SK-N-SH (cell line): ENCODE measurements at regions not wholly inside any gene's neighbourhood (a gene's known extent, or its start where the extent isn't known, plus 50 kb on each side); places are given as distances from the start of the nearest gene placed in this dataset.

Experiments
- CTCF ChIA-PET: fragments of 300-600, 350-600 bp; formaldehyde crosslinking; extraction: SDS; loops from one replicate; lab custom pipeline; 2021; lab: Yijun Ruan, JAX
- POLR2A ChIA-PET: fragments of 350-600 bp; sonication (Branson Sonifier 250); formaldehyde crosslinking; extraction: SDS; loops from one replicate; lab custom pipeline; 2020; ENCODE audit warnings: antibody characterized with exemption, inconsistent platforms; lab: Yijun Ruan, JAX
- DNase-seq: peaks from one replicate; pipeline ENCODE4 v3.0.0; 2012
- H2AFZ ChIP-seq: fragments of 200-600 bp; sonication (generic); 2 replicates; pipeline ENCODE4 v1.8.1; 2016; ENCODE audit warnings: antibody characterized with exemption, mild to moderate bottlenecking, low read depth
- H3F3A ChIP-seq: fragments of 200-600 bp; sonication (generic); replicated peaks from 2 replicates; pipeline ENCODE3; 2016; ENCODE audit warnings: antibody characterized with exemption, mild to moderate bottlenecking; ENCODE audit not compliant: insufficient read depth
- H3K27ac ChIP-seq, 2 experiments: fragments of 200-500 bp in 1 of 2; fragments of 200-600 bp in 1 of 2; sonication (Bioruptor generic) in 1 of 2; sonication (generic), shearing (Covaris generic) in 1 of 2; 2 replicates each; pipeline versions ENCODE4 v1.5.1 to v1.6.1; 2014 to 2016; ENCODE audit warnings: low read depth in 2 of 2, inconsistent platforms in 1 of 2, low read length in 1 of 2, mild to moderate bottlenecking in 1 of 2, mixed read lengths in 1 of 2
- H3K27me3 ChIP-seq: fragments of 200-600 bp; sonication (generic), shearing (Covaris generic); 2 replicates; pipeline ENCODE4 v1.6.1; 2016; ENCODE audit warnings: mixed run types; ENCODE audit not compliant: insufficient read depth
- H3K36me3 ChIP-seq, 2 experiments: fragments of 200-500 bp in 1 of 2; fragments of 200-600 bp in 1 of 2; sonication (Bioruptor generic) in 1 of 2; sonication (generic) in 1 of 2; replicated peaks in 1 of 2; 2 replicates each; pipeline versions ENCODE3 to v1.5.1; 2014 to 2016; ENCODE audit warnings: low read length in 1 of 2, mild to moderate bottlenecking in 1 of 2; ENCODE audit not compliant: insufficient read depth in 2 of 2, control insufficient read depth in 1 of 2
- H3K4me1 ChIP-seq, 2 experiments: fragments of 200-500 bp in 1 of 2; fragments of 200-600 bp in 1 of 2; sonication (Bioruptor generic) in 1 of 2; sonication (generic), shearing (Covaris generic) in 1 of 2; 2 replicates each; pipeline versions ENCODE4 v1.5.1 to v1.6.1; 2014 to 2016; ENCODE audit warnings: low read depth in 1 of 2, low read length in 1 of 2, mixed run types in 1 of 2; ENCODE audit not compliant: insufficient read depth in 2 of 2, control insufficient read depth in 1 of 2
- H3K4me2 ChIP-seq: fragments of 200-600 bp; sonication (generic), shearing (Covaris generic); 2 replicates; pipeline ENCODE4 v1.6.1; 2017; ENCODE audit warnings: mixed run types
- H3K4me3 ChIP-seq, 2 experiments: fragments of 200-500 bp in 1 of 2; fragments of 200-600 bp in 1 of 2; sonication (Bioruptor generic) in 1 of 2; sonication (generic), shearing (Covaris generic) in 1 of 2; 2 replicates each; pipeline versions ENCODE4 v1.5.1 to v1.8.1; 2014 to 2016; ENCODE audit warnings: low read depth in 2 of 2, inconsistent platforms in 1 of 2, low read length in 1 of 2, mild to moderate bottlenecking in 1 of 2, mixed read lengths in 1 of 2, moderate library complexity in 1 of 2
- H3K79me2 ChIP-seq: fragments of 200-600 bp; sonication (generic); 2 replicates; pipeline ENCODE4 v1.8.1; 2017; ENCODE audit warnings: mild to moderate bottlenecking; ENCODE audit not compliant: insufficient read depth
- H3K9ac ChIP-seq: fragments of 200-600 bp; sonication (generic); 2 replicates; pipeline ENCODE4 v1.6.1; 2017; ENCODE audit warnings: mixed run types
- H3K9me2 ChIP-seq: fragments of 200-600 bp; sonication (generic); 2 replicates; pipeline ENCODE4 v1.6.1; 2017; ENCODE audit warnings: mixed run types
- H3K9me3 ChIP-seq: fragments of 200-600 bp; sonication (generic); 2 replicates; pipeline ENCODE4 v1.6.1; 2017; ENCODE audit warnings: mixed run types, mild to moderate bottlenecking, moderate library complexity
- H4K20me1 ChIP-seq: fragments of 200-600 bp; sonication (generic); 2 replicates; pipeline ENCODE4 v1.6.1; 2017; ENCODE audit warnings: mild to moderate bottlenecking, mixed run types; ENCODE audit not compliant: insufficient read depth
- EZH2phosphoT487 ChIP-seq: fragments of 200-600 bp; sonication (generic); IDR thresholded peaks from 2 replicates; pipeline ENCODE4 v1.6.1; 2017; ENCODE audit warnings: low read depth, mixed run types, mild to moderate bottlenecking, antibody characterized with exemption, moderate library complexity, borderline replicate concordance
- FOSL2 ChIP-seq: IDR thresholded peaks from 2 replicates; pipeline ENCODE4 v1.4.0; 2012; ENCODE audit warnings: low read depth, mild to moderate bottlenecking, moderate library complexity, borderline replicate concordance
- FOXM1 ChIP-seq: IDR thresholded peaks from 2 replicates; pipeline ENCODE4 v1.4.0; 2012; ENCODE audit warnings: low read depth, mild to moderate bottlenecking
- GABPA ChIP-seq: IDR thresholded peaks from 2 replicates; pipeline ENCODE4 v1.4.0; 2012; ENCODE audit warnings: low read depth, mild to moderate bottlenecking
- NRF1 ChIP-seq: IDR thresholded peaks from 2 replicates; pipeline ENCODE4 v1.6.1; 2012; ENCODE audit warnings: low read depth, mild to moderate bottlenecking, low read length
- RFX5 ChIP-seq: IDR thresholded peaks from 2 replicates; pipeline ENCODE4 v1.6.1; 2012; ENCODE audit warnings: mild to moderate bottlenecking, improper control_type of control experiment, low read length
- RXRA ChIP-seq: IDR thresholded peaks from 2 replicates; pipeline ENCODE4 v1.4.0; 2012; ENCODE audit warnings: low read depth, mild to moderate bottlenecking, borderline replicate concordance
- SIN3A ChIP-seq: IDR thresholded peaks from 2 replicates; pipeline ENCODE4 v1.6.1; 2012; ENCODE audit warnings: low read depth, mild to moderate bottlenecking, low read length, moderate library complexity, borderline replicate concordance
- TAF1 ChIP-seq: IDR thresholded peaks from 2 replicates; pipeline ENCODE4 v1.6.1; 2012; ENCODE audit warnings: low read depth, mild to moderate bottlenecking, low read length, moderate library complexity, borderline replicate concordance
- TCF12 ChIP-seq: IDR thresholded peaks from 2 replicates; pipeline ENCODE4 v1.4.0; 2012
- WGBS: methylation state at CpG from one replicate; pipeline ENCODE4 v1.1.6; 2017; ENCODE audit warnings: low lambda C conversion rate; 5-methylcytosine and 5-hydroxymethylcytosine counted together
- TF ChIP-seq, protein P1 (sequence below): IDR thresholded peaks from 2 replicates; pipeline ENCODE4 v1.6.1; 2012; ENCODE audit warnings: mild to moderate bottlenecking, low read depth, low read length, moderate library complexity
- TF ChIP-seq, protein P2 (sequence below): IDR thresholded peaks from 2 replicates; pipeline ENCODE4 v1.4.0; 2012; ENCODE audit warnings: low read depth
- TF ChIP-seq, protein P3 (sequence below): fragments of 200-600 bp; sonication (generic); IDR thresholded peaks from 2 replicates; pipeline ENCODE4 v1.6.1; 2017; ENCODE audit warnings: antibody characterized with exemption, mild to moderate bottlenecking, moderate library complexity
- TF ChIP-seq, protein P4 (sequence below): fragments of 150-350 bp; IDR thresholded peaks from 2 replicates; pipeline ENCODE4 v1.6.1; 2017; ENCODE audit warnings: antibody characterized with exemption, low read length, low read depth, borderline replicate concordance
- TF ChIP-seq, protein P5 (sequence below): fragments of 150-350 bp; IDR thresholded peaks from 2 replicates; pipeline ENCODE4 v1.6.1; 2016; ENCODE audit warnings: mild to moderate bottlenecking, low read depth, low read length
- TF ChIP-seq, protein P6 (sequence below): IDR thresholded peaks from 2 replicates; pipeline ENCODE4; 2012

DNA sequence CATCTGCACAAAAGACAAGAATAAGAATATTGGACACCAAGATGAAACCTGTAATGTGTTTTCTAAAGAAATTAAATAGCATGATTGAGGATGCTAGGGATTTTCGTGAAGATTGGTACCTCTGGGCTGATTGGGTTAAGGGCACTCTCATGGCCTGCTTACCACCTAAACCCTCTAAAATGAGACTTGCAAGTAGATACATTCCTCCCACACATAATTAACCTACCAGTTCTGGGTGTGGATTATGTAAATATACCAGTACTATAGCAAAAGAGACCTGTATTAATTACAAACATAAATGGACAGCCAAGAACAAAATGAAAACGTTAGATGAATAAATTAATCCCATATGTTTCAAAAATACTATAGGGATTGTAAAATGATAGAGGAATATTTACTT lies 1069.6 kb upstream of the B3GALT2 start:
- Histone ChIP-seq H3K9me3 (no peaks in the 10 kb centered on the region), H3K27ac (no peak overlapping the region)

More for the DNA sequence above, 1069.6 kb upstream of the B3GALT2 start:
- Histone ChIP-seq H3K9ac (no peak overlapping the region), H3F3A (no peaks in the 10 kb centered on the region), H3K9me2 (no peaks in the 10 kb centered on the region), H3K4me3 (no peak overlapping the region), H3K36me3 (no peaks in the 10 kb centered on the region), H4K20me1 (no peaks in the 10 kb centered on the region), H3K4me1 (no peaks in the 10 kb centered on the region; a peak in 1 of 4 replicates), H3K27me3 (no peaks in the 10 kb centered on the region), H2AFZ (no peak overlapping the region), H3K79me2 (no peaks in the 10 kb centered on the region), H3K4me2 (no peak overlapping the region)
- DNase-seq: no peak
- POLR2A ChIA-PET: no interaction called here
- CTCF ChIA-PET: no interaction called here
- 10% methylated on average over 2 of the region's 2 CpGs for WGBS
- TF ChIP-seq RXRA: no peak
- TF ChIP-seq, protein P1, sequence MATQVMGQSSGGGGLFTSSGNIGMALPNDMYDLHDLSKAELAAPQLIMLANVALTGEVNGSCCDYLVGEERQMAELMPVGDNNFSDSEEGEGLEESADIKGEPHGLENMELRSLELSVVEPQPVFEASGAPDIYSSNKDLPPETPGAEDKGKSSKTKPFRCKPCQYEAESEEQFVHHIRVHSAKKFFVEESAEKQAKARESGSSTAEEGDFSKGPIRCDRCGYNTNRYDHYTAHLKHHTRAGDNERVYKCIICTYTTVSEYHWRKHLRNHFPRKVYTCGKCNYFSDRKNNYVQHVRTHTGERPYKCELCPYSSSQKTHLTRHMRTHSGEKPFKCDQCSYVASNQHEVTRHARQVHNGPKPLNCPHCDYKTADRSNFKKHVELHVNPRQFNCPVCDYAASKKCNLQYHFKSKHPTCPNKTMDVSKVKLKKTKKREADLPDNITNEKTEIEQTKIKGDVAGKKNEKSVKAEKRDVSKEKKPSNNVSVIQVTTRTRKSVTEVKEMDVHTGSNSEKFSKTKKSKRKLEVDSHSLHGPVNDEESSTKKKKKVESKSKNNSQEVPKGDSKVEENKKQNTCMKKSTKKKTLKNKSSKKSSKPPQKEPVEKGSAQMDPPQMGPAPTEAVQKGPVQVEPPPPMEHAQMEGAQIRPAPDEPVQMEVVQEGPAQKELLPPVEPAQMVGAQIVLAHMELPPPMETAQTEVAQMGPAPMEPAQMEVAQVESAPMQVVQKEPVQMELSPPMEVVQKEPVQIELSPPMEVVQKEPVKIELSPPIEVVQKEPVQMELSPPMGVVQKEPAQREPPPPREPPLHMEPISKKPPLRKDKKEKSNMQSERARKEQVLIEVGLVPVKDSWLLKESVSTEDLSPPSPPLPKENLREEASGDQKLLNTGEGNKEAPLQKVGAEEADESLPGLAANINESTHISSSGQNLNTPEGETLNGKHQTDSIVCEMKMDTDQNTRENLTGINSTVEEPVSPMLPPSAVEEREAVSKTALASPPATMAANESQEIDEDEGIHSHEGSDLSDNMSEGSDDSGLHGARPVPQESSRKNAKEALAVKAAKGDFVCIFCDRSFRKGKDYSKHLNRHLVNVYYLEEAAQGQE: no peak
- TF ChIP-seq TCF12: no peak
- TF ChIP-seq FOXM1: no peak
- no peak for TF ChIP-seq GABPA
- TF ChIP-seq EZH2phosphoT487: no peak
- no peak for TF ChIP-seq NRF1
- TF ChIP-seq, protein P2, sequence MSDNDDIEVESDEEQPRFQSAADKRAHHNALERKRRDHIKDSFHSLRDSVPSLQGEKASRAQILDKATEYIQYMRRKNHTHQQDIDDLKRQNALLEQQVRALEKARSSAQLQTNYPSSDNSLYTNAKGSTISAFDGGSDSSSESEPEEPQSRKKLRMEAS: no peak
- TF ChIP-seq SIN3A: no peak
- TF ChIP-seq, protein P3, sequence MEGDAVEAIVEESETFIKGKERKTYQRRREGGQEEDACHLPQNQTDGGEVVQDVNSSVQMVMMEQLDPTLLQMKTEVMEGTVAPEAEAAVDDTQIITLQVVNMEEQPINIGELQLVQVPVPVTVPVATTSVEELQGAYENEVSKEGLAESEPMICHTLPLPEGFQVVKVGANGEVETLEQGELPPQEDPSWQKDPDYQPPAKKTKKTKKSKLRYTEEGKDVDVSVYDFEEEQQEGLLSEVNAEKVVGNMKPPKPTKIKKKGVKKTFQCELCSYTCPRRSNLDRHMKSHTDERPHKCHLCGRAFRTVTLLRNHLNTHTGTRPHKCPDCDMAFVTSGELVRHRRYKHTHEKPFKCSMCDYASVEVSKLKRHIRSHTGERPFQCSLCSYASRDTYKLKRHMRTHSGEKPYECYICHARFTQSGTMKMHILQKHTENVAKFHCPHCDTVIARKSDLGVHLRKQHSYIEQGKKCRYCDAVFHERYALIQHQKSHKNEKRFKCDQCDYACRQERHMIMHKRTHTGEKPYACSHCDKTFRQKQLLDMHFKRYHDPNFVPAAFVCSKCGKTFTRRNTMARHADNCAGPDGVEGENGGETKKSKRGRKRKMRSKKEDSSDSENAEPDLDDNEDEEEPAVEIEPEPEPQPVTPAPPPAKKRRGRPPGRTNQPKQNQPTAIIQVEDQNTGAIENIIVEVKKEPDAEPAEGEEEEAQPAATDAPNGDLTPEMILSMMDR: no peak
- TF ChIP-seq TAF1: no peak
- TF ChIP-seq, protein P4, sequence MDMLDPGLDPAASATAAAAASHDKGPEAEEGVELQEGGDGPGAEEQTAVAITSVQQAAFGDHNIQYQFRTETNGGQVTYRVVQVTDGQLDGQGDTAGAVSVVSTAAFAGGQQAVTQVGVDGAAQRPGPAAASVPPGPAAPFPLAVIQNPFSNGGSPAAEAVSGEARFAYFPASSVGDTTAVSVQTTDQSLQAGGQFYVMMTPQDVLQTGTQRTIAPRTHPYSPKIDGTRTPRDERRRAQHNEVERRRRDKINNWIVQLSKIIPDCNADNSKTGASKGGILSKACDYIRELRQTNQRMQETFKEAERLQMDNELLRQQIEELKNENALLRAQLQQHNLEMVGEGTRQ: no peak
- TF ChIP-seq, protein P5, sequence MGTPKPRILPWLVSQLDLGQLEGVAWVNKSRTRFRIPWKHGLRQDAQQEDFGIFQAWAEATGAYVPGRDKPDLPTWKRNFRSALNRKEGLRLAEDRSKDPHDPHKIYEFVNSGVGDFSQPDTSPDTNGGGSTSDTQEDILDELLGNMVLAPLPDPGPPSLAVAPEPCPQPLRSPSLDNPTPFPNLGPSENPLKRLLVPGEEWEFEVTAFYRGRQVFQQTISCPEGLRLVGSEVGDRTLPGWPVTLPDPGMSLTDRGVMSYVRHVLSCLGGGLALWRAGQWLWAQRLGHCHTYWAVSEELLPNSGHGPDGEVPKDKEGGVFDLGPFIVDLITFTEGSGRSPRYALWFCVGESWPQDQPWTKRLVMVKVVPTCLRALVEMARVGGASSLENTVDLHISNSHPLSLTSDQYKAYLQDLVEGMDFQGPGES: no peak
- no peak for TF ChIP-seq RFX5
- TF ChIP-seq, protein P6, sequence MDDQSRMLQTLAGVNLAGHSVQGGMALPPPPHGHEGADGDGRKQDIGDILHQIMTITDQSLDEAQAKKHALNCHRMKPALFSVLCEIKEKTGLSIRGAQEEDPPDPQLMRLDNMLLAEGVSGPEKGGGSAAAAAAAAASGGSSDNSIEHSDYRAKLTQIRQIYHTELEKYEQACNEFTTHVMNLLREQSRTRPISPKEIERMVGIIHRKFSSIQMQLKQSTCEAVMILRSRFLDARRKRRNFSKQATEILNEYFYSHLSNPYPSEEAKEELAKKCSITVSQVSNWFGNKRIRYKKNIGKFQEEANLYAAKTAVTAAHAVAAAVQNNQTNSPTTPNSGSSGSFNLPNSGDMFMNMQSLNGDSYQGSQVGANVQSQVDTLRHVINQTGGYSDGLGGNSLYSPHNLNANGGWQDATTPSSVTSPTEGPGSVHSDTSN: no peak
- TF ChIP-seq FOSL2: no peak
